ENCODE measurements at regions not wholly inside any gene's neighbourhood (a gene's known extent, or its start where the extent isn't known, plus 50 kb on each side); places are given as distances from the start of the nearest gene placed in this dataset.

DNA sequence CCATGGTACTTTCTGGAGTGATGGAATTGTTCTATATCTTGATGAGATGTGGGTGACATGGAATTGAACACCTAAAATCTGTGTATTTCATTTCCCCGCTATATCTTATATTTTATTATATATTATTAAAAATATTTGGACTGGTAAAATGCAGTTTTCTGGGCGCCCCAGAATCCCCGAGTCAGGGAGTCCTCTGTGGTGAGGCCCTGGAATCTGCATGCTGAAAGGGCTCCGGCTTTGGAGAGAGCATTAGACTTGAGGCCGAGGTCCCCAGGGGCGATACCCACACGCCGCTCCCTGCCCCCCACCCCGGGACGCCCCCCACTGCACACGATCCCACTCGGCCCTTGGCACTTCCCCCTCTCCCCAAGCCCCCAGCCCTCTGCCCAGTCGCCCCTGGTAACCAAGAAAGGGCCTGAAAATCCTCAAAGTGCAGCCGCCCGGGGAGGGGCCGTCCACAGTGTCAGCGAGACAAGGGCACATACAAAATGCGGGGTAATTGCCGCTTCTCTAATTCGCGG is 126.0 kb downstream of the ZFP36L2 start:
- TF ChIP-seq RAD21 (IDR thresholded peaks at IDR 0.05; ENCODE audit: low read depth) (no peak), YY1 (IDR thresholded peaks at IDR 0.05; ENCODE audit: low read depth) (no peak), CREB1 (IDR thresholded peaks at IDR 0.05; ENCODE audit: low read depth) (no peak), TAF1 (IDR thresholded peaks at IDR 0.05; ENCODE audit: low read depth) (no peak), EGR1 (IDR thresholded peaks at IDR 0.05) (no peak), CEBPB (IDR thresholded peaks at IDR 0.05) (no peak), MAX (IDR thresholded peaks at IDR 0.05) (no peak), EP300 (IDR thresholded peaks at IDR 0.05; ENCODE audit: borderline replicate concordance) (no peak), FOXM1 (IDR thresholded peaks at IDR 0.05; ENCODE audit: borderline replicate concordance, low read depth) (no peak), ZBTB7A (IDR thresholded peaks at IDR 0.05; ENCODE audit: low read depth) (no peak), NFIC (IDR thresholded peaks at IDR 0.05) (no peak)
- TF ChIP-seq, protein P1, sequence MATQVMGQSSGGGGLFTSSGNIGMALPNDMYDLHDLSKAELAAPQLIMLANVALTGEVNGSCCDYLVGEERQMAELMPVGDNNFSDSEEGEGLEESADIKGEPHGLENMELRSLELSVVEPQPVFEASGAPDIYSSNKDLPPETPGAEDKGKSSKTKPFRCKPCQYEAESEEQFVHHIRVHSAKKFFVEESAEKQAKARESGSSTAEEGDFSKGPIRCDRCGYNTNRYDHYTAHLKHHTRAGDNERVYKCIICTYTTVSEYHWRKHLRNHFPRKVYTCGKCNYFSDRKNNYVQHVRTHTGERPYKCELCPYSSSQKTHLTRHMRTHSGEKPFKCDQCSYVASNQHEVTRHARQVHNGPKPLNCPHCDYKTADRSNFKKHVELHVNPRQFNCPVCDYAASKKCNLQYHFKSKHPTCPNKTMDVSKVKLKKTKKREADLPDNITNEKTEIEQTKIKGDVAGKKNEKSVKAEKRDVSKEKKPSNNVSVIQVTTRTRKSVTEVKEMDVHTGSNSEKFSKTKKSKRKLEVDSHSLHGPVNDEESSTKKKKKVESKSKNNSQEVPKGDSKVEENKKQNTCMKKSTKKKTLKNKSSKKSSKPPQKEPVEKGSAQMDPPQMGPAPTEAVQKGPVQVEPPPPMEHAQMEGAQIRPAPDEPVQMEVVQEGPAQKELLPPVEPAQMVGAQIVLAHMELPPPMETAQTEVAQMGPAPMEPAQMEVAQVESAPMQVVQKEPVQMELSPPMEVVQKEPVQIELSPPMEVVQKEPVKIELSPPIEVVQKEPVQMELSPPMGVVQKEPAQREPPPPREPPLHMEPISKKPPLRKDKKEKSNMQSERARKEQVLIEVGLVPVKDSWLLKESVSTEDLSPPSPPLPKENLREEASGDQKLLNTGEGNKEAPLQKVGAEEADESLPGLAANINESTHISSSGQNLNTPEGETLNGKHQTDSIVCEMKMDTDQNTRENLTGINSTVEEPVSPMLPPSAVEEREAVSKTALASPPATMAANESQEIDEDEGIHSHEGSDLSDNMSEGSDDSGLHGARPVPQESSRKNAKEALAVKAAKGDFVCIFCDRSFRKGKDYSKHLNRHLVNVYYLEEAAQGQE (IDR thresholded peaks at IDR 0.05; ENCODE audit: low read depth): no peak
- TF ChIP-seq, protein P2, sequence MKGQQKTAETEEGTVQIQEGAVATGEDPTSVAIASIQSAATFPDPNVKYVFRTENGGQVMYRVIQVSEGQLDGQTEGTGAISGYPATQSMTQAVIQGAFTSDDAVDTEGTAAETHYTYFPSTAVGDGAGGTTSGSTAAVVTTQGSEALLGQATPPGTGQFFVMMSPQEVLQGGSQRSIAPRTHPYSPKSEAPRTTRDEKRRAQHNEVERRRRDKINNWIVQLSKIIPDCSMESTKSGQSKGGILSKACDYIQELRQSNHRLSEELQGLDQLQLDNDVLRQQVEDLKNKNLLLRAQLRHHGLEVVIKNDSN (IDR thresholded peaks at IDR 0.05): no peak

Measured in Ishikawa (cell line).